Endometrium (tissue), 2 donors: ENCODE measurements at regions not wholly inside any gene's neighbourhood (a gene's known extent, or its start where the extent isn't known, plus 50 kb on each side); places are given as distances from the start of the nearest gene placed in this dataset.

Experiments used
- FAIRE-seq: peaks from 2 replicates; lab custom pipeline; 2012; peaks lifted over from hg19 to GRCh38; lab: Jason Lieb, UNC
- donor health status: control.
- donor health status: control.

GRCh38 chr1:234732671-234733390, 122.9 kb upstream of the IRF2BP2 start:
- no peak for FAIRE-seq

GRCh38 chr1:234732260-234732659, 122.3 kb upstream of the IRF2BP2 start:
- no peak for FAIRE-seq

GRCh38 chr1:234731569-234732085, 121.6 kb upstream of the IRF2BP2 start:
- FAIRE-seq = no peak

GRCh38 chr1:234730770-234731568, 121.0 kb upstream of the IRF2BP2 start:
- no peak for FAIRE-seq

- no peak for FAIRE-seq
Measured at GRCh38 chr1:234730475-234730769, 120.4 kb upstream of the IRF2BP2 start.

GRCh38 chr1:234729561-234730474, 119.8 kb upstream of the IRF2BP2 start:
- no peak for FAIRE-seq

- FAIRE-seq = no peak
Measured at GRCh38 chr1:234728740-234729139, 118.8 kb upstream of the IRF2BP2 start.

- no peak for FAIRE-seq
Measured at GRCh38 chr1:234727018-234727940, 117.3 kb upstream of the IRF2BP2 start.

- FAIRE-seq = no peak
Measured at GRCh38 chr1:234726359-234726943, 116.5 kb upstream of the IRF2BP2 start.

GRCh38 chr1:234725177-234726132, 115.5 kb upstream of the IRF2BP2 start:
- FAIRE-seq = no peak

GRCh38 chr1:234724516-234725176, 114.7 kb upstream of the IRF2BP2 start:
- no peak for FAIRE-seq

- FAIRE-seq = no peak
Measured at GRCh38 chr1:234722904-234723720, 113.1 kb upstream of the IRF2BP2 start.

GRCh38 chr1:234722270-234722704, 112.3 kb upstream of the IRF2BP2 start:
- FAIRE-seq = no peak

- peak; percentile 70 for FAIRE-seq
Measured at GRCh38 chr1:234721476-234722269, 111.7 kb upstream of the IRF2BP2 start.

- no peak for FAIRE-seq
Measured at GRCh38 chr1:234720709-234721441, 110.9 kb upstream of the IRF2BP2 start.

GRCh38 chr1:234719454-234720251, 109.7 kb upstream of the IRF2BP2 start:
- FAIRE-seq = no peak
